Endodermal cell (in vitro differentiated cells): ENCODE measurements at regions not wholly inside any gene's neighbourhood (a gene's known extent, or its start where the extent isn't known, plus 50 kb on each side); places are given as distances from the start of the nearest gene placed in this dataset.

Experiments
- DNase-seq: peaks from one replicate; pipeline ENCODE4 v3.0.0-alpha.2; 2017
- H3K27ac ChIP-seq: 2 replicates; pipeline ENCODE4 v1.5.1; 2013; ENCODE audit warnings: mild to moderate bottlenecking, low read depth, low read length, moderate library complexity
- H3K27me3 ChIP-seq: 2 replicates; pipeline ENCODE4 v1.6.1; 2013; ENCODE audit warnings: mild to moderate bottlenecking, low read length, moderate library complexity; ENCODE audit not compliant: insufficient read depth, control insufficient read depth, poor library complexity, severe bottlenecking
- H3K36me3 ChIP-seq: 2 replicates; pipeline ENCODE4 v1.7.0; 2013; ENCODE audit warnings: mild to moderate bottlenecking, low read length, moderate library complexity; ENCODE audit not compliant: control insufficient read depth, insufficient read depth
- H3K4me1 ChIP-seq: one replicate; pipeline ENCODE4 v1.7.0; 2013; ENCODE audit warnings: low read length; ENCODE audit not compliant: control insufficient read depth, insufficient read depth
- H3K4me3 ChIP-seq: 2 replicates; pipeline ENCODE4 v1.5.1; 2013; ENCODE audit warnings: mild to moderate bottlenecking, low read length, moderate library complexity
- H3K9ac ChIP-seq: 2 replicates; pipeline ENCODE4 v1.6.1; 2013; ENCODE audit warnings: mild to moderate bottlenecking, low read length, moderate library complexity; ENCODE audit not compliant: poor library complexity, severe bottlenecking; ENCODE audit errors: extremely low read depth
- H3K9me3 ChIP-seq: 2 replicates; pipeline ENCODE4 v1.6.1; 2013; ENCODE audit warnings: mild to moderate bottlenecking, low read length, moderate library complexity; ENCODE audit not compliant: control insufficient read depth
- H3K27ac Mint-ChIP-seq: 2 replicates; pipeline ENCODE4 v1.8.0; 2020; ENCODE audit warnings: mixed read lengths
- H3K27me3 Mint-ChIP-seq: 2 replicates; pipeline ENCODE4 v1.8.0; 2021; ENCODE audit warnings: mild to moderate bottlenecking, mixed read lengths; ENCODE audit not compliant: insufficient read depth
- H3K36me3 Mint-ChIP-seq: 2 replicates; pipeline ENCODE4 v1.8.0; 2020; ENCODE audit warnings: low read depth, mixed read lengths
- H3K4me1 Mint-ChIP-seq: 2 replicates; pipeline ENCODE4 v1.8.0; 2020; ENCODE audit warnings: mixed read lengths
- H3K4me3 Mint-ChIP-seq: 2 replicates; pipeline ENCODE4 v1.8.0; 2020; ENCODE audit warnings: mild to moderate bottlenecking, moderate library complexity, mixed read lengths
- H3K9me3 Mint-ChIP-seq: 2 replicates; pipeline ENCODE4 v1.8.0; 2020; ENCODE audit warnings: mild to moderate bottlenecking, mixed read lengths
- WGBS, 2 experiments: methylation state at CpG; one replicate each; pipeline versions ENCODE4 v1.1.5 to v1.1.7; 2013; ENCODE audit warnings: missing lambda C conversion rate in 2 of 2, mixed read lengths in 1 of 2; ENCODE audit not compliant: insufficient coverage in 1 of 2, insufficient read length in 1 of 2; 5-methylcytosine and 5-hydroxymethylcytosine counted together
- TF ChIP-seq, protein P1 (sequence below): fragments of 200-600 bp; sonication (generic); conservative IDR thresholded peaks from 2 replicates; pipeline ENCODE4 v1.5.0; 2021; ENCODE audit warnings: antibody characterized with exemption, mild to moderate bottlenecking

- 93% methylated on average over 2 to 6 of the region's 7 CpGs for WGBS, 2 experiments
- Mint-ChIP-seq H3K36me3 (no peaks in the 10 kb centered on the region), H3K27ac (no peak overlapping the region), H3K4me1 (peaks cover 9% of the 10 kb centered on the region), H3K4me3 (no peak overlapping the region), H3K27me3 (peaks cover 2% of the 10 kb centered on the region), H3K9me3 (no peaks in the 10 kb centered on the region)
- Histone ChIP-seq H3K27ac (no peak overlapping the region), H3K4me1 (no peaks in the 10 kb centered on the region), H3K27me3 (no peaks in the 10 kb centered on the region), H3K9ac (no peak overlapping the region), H3K36me3 (no peaks in the 10 kb centered on the region), H3K9me3 (no peaks in the 10 kb centered on the region), H3K4me3 (no peak overlapping the region)
- TF ChIP-seq, protein P1, sequence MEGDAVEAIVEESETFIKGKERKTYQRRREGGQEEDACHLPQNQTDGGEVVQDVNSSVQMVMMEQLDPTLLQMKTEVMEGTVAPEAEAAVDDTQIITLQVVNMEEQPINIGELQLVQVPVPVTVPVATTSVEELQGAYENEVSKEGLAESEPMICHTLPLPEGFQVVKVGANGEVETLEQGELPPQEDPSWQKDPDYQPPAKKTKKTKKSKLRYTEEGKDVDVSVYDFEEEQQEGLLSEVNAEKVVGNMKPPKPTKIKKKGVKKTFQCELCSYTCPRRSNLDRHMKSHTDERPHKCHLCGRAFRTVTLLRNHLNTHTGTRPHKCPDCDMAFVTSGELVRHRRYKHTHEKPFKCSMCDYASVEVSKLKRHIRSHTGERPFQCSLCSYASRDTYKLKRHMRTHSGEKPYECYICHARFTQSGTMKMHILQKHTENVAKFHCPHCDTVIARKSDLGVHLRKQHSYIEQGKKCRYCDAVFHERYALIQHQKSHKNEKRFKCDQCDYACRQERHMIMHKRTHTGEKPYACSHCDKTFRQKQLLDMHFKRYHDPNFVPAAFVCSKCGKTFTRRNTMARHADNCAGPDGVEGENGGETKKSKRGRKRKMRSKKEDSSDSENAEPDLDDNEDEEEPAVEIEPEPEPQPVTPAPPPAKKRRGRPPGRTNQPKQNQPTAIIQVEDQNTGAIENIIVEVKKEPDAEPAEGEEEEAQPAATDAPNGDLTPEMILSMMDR: no peak
- DNase-seq: peak; percentile 30
Observed at GRCh38 chr20:23166563-23166962, 80.4 kb upstream of the CD93 start.

DNA sequence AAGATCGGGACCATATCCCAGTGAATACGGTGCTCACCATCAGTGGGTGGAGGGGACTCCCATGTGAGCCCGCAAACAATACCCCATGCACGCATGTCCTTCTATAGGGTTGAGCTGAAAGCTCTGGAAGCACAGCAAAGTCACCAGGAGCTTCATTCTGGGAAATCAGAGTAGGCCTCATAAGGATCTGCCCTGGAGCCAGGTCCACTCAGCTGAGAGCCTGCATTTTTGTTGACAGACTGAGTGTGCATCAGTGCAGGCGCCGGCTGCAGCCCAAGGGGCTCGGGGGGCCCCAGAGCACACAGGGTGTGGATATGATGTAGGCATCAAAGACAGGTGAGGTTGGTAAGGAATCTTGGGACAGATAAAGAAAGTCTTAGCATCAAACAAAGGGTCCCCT lies 79.8 kb upstream of the CD93 start:
- TF ChIP-seq, protein P1: no peak
- H3K4me3 Mint-ChIP-seq: no peak overlapping the region
- peaks cover 6% of the 10 kb centered on the region for H3K4me1 ChIP-seq
- H3K9ac ChIP-seq: no peak overlapping the region
- no peaks in the 10 kb centered on the region for H3K9me3 Mint-ChIP-seq
- 96% methylated on average over 6 to 7 of the region's 7 CpGs for WGBS, 2 experiments
- no peak overlapping the region for H3K4me3 ChIP-seq
- no peaks in the 10 kb centered on the region for H3K36me3 ChIP-seq
- H3K27me3 Mint-ChIP-seq: peaks cover 2% of the 10 kb centered on the region
- H3K27me3 ChIP-seq: no peaks in the 10 kb centered on the region
- DNase-seq: no peak
- no peaks in the 10 kb centered on the region for H3K36me3 Mint-ChIP-seq
- peaks cover 14% of the 10 kb centered on the region for H3K4me1 Mint-ChIP-seq
- H3K27ac Mint-ChIP-seq: no peak overlapping the region
- H3K27ac ChIP-seq: no peak overlapping the region
- H3K9me3 ChIP-seq: no peaks in the 10 kb centered on the region

DNA sequence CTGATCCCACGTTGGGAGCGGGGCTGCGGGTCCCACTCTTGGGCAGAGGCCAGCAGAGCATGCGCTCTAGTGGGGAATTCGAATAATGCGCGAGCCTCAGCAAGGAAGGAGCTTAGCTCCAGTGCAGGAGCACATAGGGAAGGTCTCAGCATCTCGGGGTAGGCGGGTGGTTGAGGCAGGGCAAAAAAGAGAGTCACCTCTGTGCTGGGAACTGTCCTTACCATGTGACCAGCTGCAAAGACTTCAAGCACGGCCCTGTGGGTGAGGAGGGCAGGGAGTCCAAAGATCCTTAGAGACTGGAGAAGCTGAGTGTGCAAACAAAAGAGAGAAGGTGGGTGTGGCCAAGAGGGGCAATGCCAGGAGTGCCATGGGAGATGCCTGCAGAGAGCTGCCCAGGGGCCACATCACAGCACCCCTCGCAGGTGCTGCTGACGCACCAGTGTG lies 79.2 kb upstream of the CD93 start:
- Mint-ChIP-seq H3K4me1 (peaks cover 19% of the 10 kb centered on the region), H3K9me3 (no peaks in the 10 kb centered on the region), H3K27me3 (peaks cover 2% of the 10 kb centered on the region), H3K4me3 (no peak overlapping the region), H3K27ac (no peak overlapping the region), H3K36me3 (no peaks in the 10 kb centered on the region)
- TF ChIP-seq, protein P1: peak; percentile 59
- Histone ChIP-seq H3K9ac (no peak overlapping the region), H3K36me3 (no peaks in the 10 kb centered on the region), H3K27ac (no peak overlapping the region), H3K4me3 (no peak overlapping the region), H3K9me3 (no peaks in the 10 kb centered on the region), H3K27me3 (no peaks in the 10 kb centered on the region), H3K4me1 (peaks cover 10% of the 10 kb centered on the region)
- WGBS, 2 experiments: 60 to 68% methylated on average over 7 to 12 of the region's 12 CpGs
- peak; percentile 72 for DNase-seq
